ENCODE measurements at regions not wholly inside any gene's neighbourhood (a gene's known extent, or its start where the extent isn't known, plus 50 kb on each side); places are given as distances from the start of the nearest gene placed in this dataset.

- no peak for DNase-seq (ENCODE audit: low read depth)
Measured at GRCh38 chrY:17235769-17236168, 644.3 kb downstream of the CDY2B start.

GRCh38 chrY:17233435-17234109 is 646.4 kb downstream of the CDY2B start:
- DNase-seq (ENCODE audit: low read depth): no peak

- no peak for DNase-seq (ENCODE audit: low read depth)
Measured at GRCh38 chrY:17231994-17232393, 648.0 kb downstream of the CDY2B start.

GRCh38 chrY:17223502-17223901 is 656.5 kb downstream of the CDY2B start:
- no peak for DNase-seq (ENCODE audit: low read depth)

GRCh38 chrY:17202395-17202794 is 677.6 kb downstream of the CDY2B start:
- no peak for DNase-seq (ENCODE audit: low read depth)

GRCh38 chrY:17184299-17184698 is 695.7 kb downstream of the CDY2B start:
- DNase-seq (ENCODE audit: low read depth): no peak

GRCh38 chrY:17166881-17167280 is 713.1 kb downstream of the CDY2B start:
- no peak for DNase-seq (ENCODE audit: low read depth)

- DNase-seq (ENCODE audit: low read depth): no peak
Measured at GRCh38 chrY:17122166-17122565, 757.9 kb downstream of the CDY2B start.

- DNase-seq (ENCODE audit: low read depth): no peak
Measured at GRCh38 chrY:17085303-17085702, 794.7 kb downstream of the CDY2B start.

- no peak for DNase-seq (ENCODE audit: low read depth)
Measured at GRCh38 chrY:17079887-17080286, 800.1 kb downstream of the CDY2B start.

GRCh38 chrY:17067307-17067706 is 812.7 kb downstream of the CDY2B start:
- no peak for DNase-seq (ENCODE audit: low read depth)

GRCh38 chrY:17053041-17053440 is 827.0 kb downstream of the CDY2B start:
- no peak for DNase-seq (ENCODE audit: low read depth)

GRCh38 chrY:17050374-17050773 is 829.6 kb downstream of the CDY2B start:
- DNase-seq (ENCODE audit: low read depth): no peak

- DNase-seq (ENCODE audit: low read depth): no peak
Measured at GRCh38 chrY:17045124-17045523, 834.9 kb downstream of the CDY2B start.

- no peak for DNase-seq (ENCODE audit: low read depth)
Measured at GRCh38 chrY:17044723-17045122, 835.3 kb downstream of the CDY2B start.

- DNase-seq (ENCODE audit: low read depth): no peak
Measured at GRCh38 chrY:17044272-17044671, 835.7 kb downstream of the CDY2B start.

- DNase-seq (ENCODE audit: low read depth): no peak
Measured at GRCh38 chrY:17038439-17038838, 841.6 kb downstream of the CDY2B start.

- DNase-seq (ENCODE audit: low read depth): no peak
Measured at GRCh38 chrY:17018126-17018525, 861.9 kb downstream of the CDY2B start.

- no peak for DNase-seq (ENCODE audit: low read depth)
Measured at GRCh38 chrY:16993551-16993950, 886.5 kb downstream of the CDY2B start.

- no peak for DNase-seq (ENCODE audit: low read depth)
Measured at GRCh38 chrY:16981776-16982175, 898.2 kb downstream of the CDY2B start.

- DNase-seq (ENCODE audit: low read depth): no peak
Measured at GRCh38 chrY:16959071-16959470, 920.9 kb downstream of the CDY2B start.

GRCh38 chrY:16947221-16947620 is 932.8 kb downstream of the CDY2B start:
- no peak for DNase-seq (ENCODE audit: low read depth)

All from Daoy (cell line).